Osteocyte (in vitro differentiated cells): ENCODE measurements at regions not wholly inside any gene's neighbourhood (a gene's known extent, or its start where the extent isn't known, plus 50 kb on each side); places are given as distances from the start of the nearest gene placed in this dataset.

Source experiments
- DNase-seq: peaks from one replicate; pipeline ENCODE4 v3.0.0; 2021; ENCODE audit warnings: mixed read lengths; ENCODE audit not compliant: unreplicated experiment; ENCODE audit errors: extremely low spot score
- H3K27ac Mint-ChIP-seq: one replicate; pipeline ENCODE4 v1.8.0; 2021; ENCODE audit warnings: mild to moderate bottlenecking, mixed read lengths; ENCODE audit not compliant: unreplicated experiment
- H3K27me3 Mint-ChIP-seq: one replicate; pipeline ENCODE4 v1.8.0; 2021; ENCODE audit warnings: mixed read lengths; ENCODE audit not compliant: unreplicated experiment
- H3K36me3 Mint-ChIP-seq: one replicate; pipeline ENCODE4 v1.8.0; 2021; ENCODE audit warnings: mixed read lengths; ENCODE audit not compliant: unreplicated experiment
- H3K4me1 Mint-ChIP-seq: one replicate; pipeline ENCODE4 v1.8.0; 2021; ENCODE audit warnings: mixed read lengths; ENCODE audit not compliant: unreplicated experiment
- H3K4me3 Mint-ChIP-seq: one replicate; pipeline ENCODE4 v1.8.0; 2021; ENCODE audit warnings: mild to moderate bottlenecking, moderate library complexity, mixed read lengths; ENCODE audit not compliant: unreplicated experiment
- H3K9me3 Mint-ChIP-seq: one replicate; pipeline ENCODE4 v1.8.0; 2021; ENCODE audit warnings: mixed read lengths; ENCODE audit not compliant: unreplicated experiment
- CTCF ChIP-seq: fragments of 200-600 bp; sonication (generic); IDR thresholded peaks from 2 replicates; pipeline ENCODE4 v1.5.0; 2021; ENCODE audit warnings: antibody characterized with exemption, mild to moderate bottlenecking, moderate library complexity

- Mint-ChIP-seq H3K27me3 (no peaks in the 10 kb centered on the region), H3K27ac (peak overlapping the region; percentile 86), H3K9me3 (peaks cover 21% of the 10 kb centered on the region), H3K4me1 (peaks cover 56% of the 10 kb centered on the region), H3K36me3 (no peaks in the 10 kb centered on the region), H3K4me3 (no peak overlapping the region)
- no peak for TF ChIP-seq CTCF
- DNase-seq = no peak
These were observed 57.2 kb upstream of the FAM9C start for GRCh38 chrX:13101441-13102139.

GRCh38 chrX:13099121-13099520 is 54.7 kb upstream of the FAM9C start:
- peaks cover 73% of the 10 kb centered on the region for H3K4me1 Mint-ChIP-seq
- peak overlapping the region; percentile 81 for H3K27ac Mint-ChIP-seq

GRCh38 chrX:13096728-13097127 is 52.3 kb upstream of the FAM9C start:
- Mint-ChIP-seq H3K27me3 (no peaks in the 10 kb centered on the region), H3K36me3 (no peaks in the 10 kb centered on the region), H3K4me3 (no peak overlapping the region), H3K9me3 (peaks cover 13% of the 10 kb centered on the region), H3K4me1 (peaks cover 66% of the 10 kb centered on the region), H3K27ac (peak overlapping the region; percentile 94)
- no peak for DNase-seq
- no peak for TF ChIP-seq CTCF

More at GRCh38 chrX:13099121-13099520, 54.7 kb upstream of the FAM9C start:
- TF ChIP-seq CTCF = no peak
- H3K9me3 Mint-ChIP-seq = peaks cover 21% of the 10 kb centered on the region
- no peak overlapping the region for H3K4me3 Mint-ChIP-seq
- DNase-seq = no peak
- H3K27me3 Mint-ChIP-seq = no peaks in the 10 kb centered on the region
- no peaks in the 10 kb centered on the region for H3K36me3 Mint-ChIP-seq

- no peak for TF ChIP-seq CTCF
- no peak for DNase-seq
- Mint-ChIP-seq H3K4me1 (peaks cover 48% of the 10 kb centered on the region), H3K36me3 (no peaks in the 10 kb centered on the region), H3K9me3 (peaks cover 9% of the 10 kb centered on the region), H3K27ac (peak overlapping the region; percentile 94), H3K4me3 (no peak overlapping the region), H3K27me3 (no peaks in the 10 kb centered on the region)
These were observed 50.5 kb upstream of the FAM9C start for GRCh38 chrX:13094828-13095341.

- Mint-ChIP-seq H3K4me1 (peaks cover 43% of the 10 kb centered on the region), H3K27me3 (no peaks in the 10 kb centered on the region), H3K27ac (peak overlapping the region; percentile 94), H3K36me3 (no peaks in the 10 kb centered on the region), H3K4me3 (no peak overlapping the region), H3K9me3 (peaks cover 9% of the 10 kb centered on the region)
- no peak for DNase-seq
- TF ChIP-seq CTCF = no peak
These were observed 50.0 kb upstream of the FAM9C start for GRCh38 chrX:13094374-13094773.
